ENCODE measurements at regions not wholly inside any gene's neighbourhood (a gene's known extent, or its start where the extent isn't known, plus 50 kb on each side); places are given as distances from the start of the nearest gene placed in this dataset.
"Not testable (repeated sequence)": the region's sequence is repeated elsewhere in the genome, so short reads cannot be mapped to it uniquely, and the experiment has no call there.

DNA sequence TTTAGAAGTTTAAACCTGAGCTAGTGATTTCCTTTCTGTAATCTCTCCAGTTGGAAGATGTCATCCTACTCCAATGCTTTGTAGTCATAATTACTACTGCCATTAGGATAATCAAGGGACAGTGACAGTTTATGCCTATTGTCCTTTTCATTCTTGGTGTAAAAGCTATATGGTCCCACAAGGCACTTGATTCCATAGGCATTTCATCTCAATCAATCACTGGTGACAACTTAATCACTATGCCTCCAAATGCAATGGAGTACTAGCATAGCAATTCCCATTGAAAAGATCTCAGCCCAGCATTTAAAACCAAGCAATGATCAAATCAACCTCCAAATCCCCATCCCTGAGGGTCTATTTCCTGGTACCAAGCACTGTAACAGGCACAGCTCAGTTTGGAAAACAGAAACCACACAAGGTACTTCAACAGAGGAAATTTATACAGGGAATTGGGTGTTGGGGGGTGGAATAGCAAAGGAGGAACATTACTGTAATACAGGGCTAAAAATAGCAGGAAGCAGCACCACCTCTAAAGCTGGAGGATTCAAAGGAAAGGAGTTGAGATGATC, 51.0 kb downstream of the FHIP2A start:
- DNase-seq = no peak

DNA sequence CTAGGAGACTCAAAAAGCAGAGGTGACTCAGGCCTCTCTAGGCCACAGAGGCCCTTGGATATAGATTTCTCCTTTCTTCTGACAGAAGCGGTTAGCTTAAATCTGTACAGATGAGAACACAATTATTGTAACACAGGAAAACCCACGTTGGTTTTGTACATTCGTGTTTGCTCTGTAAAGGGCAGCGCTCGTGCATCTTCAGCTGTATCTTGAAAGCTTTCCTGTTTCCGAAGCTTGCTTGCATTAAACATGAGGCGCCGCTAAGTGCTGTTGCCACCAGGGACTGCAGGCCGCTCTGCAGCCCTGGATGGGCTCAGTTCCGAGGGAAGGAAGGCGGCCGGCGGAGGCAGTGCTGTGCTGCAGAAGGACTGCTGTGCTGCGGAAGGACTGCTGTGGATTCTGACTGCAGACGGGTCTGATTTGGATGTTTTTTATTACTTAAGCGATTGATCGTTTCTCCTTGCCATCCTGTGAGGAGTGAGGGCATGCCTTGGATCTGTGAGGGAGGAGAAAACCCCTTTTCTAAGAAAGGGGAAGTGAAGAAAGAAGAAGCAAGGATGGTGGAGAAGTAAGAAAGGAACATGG, 53.3 kb downstream of the FHIP2A start:
- DNase-seq = no peak

GRCh38 chr10:114875590-114876081, 54.1 kb downstream of the FHIP2A start:
- not testable (repeated sequence) for DNase-seq

GRCh38 chr10:114876169-114876568, 54.6 kb downstream of the FHIP2A start:
- no peak for DNase-seq

DNA sequence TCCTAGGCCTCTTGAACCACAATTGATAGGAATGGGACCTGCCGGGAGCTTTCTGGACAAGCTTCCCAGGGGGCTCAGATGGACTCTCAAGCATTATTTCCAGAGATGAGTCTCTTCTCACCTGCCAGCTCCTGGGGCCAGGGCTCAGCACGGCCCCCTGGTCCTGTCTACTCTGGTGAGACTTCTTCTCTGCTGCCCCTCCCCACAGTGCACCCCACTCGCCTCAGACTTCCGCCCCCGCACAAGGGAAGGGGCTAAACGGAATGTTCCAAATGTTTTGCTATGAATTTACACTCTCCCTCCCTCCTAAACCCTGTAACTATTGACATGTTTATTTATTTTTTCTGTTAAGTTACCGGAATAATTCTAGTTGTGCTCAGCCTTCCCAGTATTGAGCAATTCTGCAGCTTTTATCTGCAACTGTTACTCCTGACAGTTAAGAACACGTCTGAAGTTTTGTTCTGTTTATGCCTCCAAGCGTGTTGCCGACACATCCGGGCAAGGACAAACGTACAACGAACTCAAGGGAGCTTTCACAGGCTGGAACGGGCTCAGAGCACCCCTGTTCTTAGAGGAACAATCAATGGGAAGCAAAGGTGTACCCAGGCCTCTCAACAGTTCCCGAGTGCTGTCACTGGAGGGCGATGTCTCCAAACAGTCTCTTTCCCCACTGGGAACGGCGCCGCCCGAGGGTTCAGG, 55.2 kb downstream of the FHIP2A start:
- peak; percentile 29 for DNase-seq

DNA sequence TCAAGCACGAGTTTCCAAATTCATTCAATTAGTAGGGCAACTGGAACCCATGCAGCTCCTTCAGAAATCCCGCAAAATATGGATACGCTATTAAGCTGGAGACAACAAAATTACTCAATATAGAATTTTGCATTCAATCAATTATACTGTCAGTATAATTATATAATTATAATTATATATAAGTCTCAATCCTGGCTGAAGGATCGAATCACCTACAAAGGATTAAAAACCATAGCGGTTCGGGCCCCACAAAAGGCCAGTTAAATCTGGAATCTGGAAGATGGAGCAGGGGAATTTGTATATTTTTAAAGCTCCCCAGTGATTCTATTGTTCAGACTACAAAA, 55.7 kb downstream of the FHIP2A start:
- DNase-seq = no peak

- no peak for DNase-seq
These were observed 57.5 kb downstream of the FHIP2A start for GRCh38 chr10:114879093-114879492.

- DNase-seq = peak; percentile 6
These were observed 58.1 kb downstream of the FHIP2A start for GRCh38 chr10:114879541-114880158.

DNA sequence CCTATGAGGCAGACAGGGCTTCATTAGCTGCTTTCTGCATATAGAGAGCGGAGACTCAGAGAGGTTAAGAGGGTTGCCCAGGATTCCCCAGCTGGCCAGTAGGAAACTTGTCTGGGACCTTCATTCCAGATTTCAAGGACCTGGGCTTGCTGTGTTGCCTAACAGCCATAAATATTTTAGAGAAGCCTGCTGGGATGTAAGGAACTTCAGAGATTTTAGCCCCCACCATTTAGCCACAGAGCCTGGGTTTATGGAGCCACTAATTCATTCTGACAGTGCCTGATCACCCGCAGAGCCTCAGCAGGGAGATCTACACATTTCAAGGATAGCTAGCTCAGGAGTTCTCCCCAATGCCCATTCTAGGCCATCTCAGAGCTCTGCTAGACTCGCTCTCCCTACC, 56.6 kb upstream of the TRUB1 start:
- no peak for DNase-seq

DNA sequence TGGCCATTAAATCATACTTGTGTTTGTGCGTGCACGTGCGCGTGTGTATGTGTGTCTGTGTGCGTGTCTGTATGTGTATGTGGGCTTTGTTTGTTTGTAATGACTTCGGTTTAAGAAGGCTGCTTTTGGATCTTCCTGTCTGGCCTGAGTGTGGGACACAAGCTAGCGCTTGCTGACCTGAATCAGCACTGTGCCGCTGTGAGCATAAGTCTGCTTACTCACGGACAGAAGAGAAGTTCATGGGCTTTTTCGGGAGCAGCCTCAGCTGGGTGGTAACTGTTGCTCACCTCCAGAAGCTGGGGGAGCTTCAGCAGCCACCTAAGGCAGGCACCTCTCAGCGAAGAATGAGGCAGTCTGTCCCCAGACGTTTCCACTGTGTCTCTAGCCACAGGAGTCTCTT, 56.1 kb upstream of the TRUB1 start:
- no peak for DNase-seq

- no peak for DNase-seq
These were observed 52.6 kb upstream of the TRUB1 start for GRCh38 chr10:114885443-114885842.
